K562 (cell line): ENCODE measurements at regions not wholly inside any gene's neighbourhood (a gene's known extent, or its start where the extent isn't known, plus 50 kb on each side); places are given as distances from the start of the nearest gene placed in this dataset.

Experiments used
- ATAC-seq: fragments of 200-7000 bp; cut with Tn5 transposase; 3 replicates; pipeline ENCODE4 v1.9.1; 2020; ENCODE audit warnings: moderate library complexity
- BruUV-seq: library from RNA; stranded (reverse); fragments of 400-500 nt; replicated peaks from 2 replicates; lab custom pipeline; 2021; lab: Mats Ljungman, UMichigan
- CTCF ChIA-PET: fragments of 300-600 bp; formaldehyde crosslinking; extraction: SDS; loops from one replicate; lab custom pipeline; 2021; ENCODE audit warnings: low intra/inter-chr PET ratio; lab: Yijun Ruan, JAX
- POLR2A ChIA-PET: fragments of 300-600, 350-650 bp; sonication (Branson Sonifier 250); formaldehyde crosslinking; extraction: SDS; loops from one replicate; lab custom pipeline; 2021; ENCODE audit warnings: antibody characterized with exemption, inconsistent platforms; lab: Yijun Ruan, JAX
- DNase-seq, 4 experiments: peaks; one replicate each; pipeline versions ENCODE4 v3.0.0 to v3.0.0-alpha.2; 2011 to 2018; ENCODE audit warnings: low spot score in 3 of 4, mixed read lengths in 3 of 4; ENCODE audit errors: extremely low read depth in 1 of 4
- FAIRE-seq: peaks from 2 replicates; lab custom pipeline; 2011; peaks lifted over from hg19 to GRCh38; lab: Jason Lieb, UNC
- H2AFZ ChIP-seq: 2 replicates; pipeline ENCODE4 v1.6.0; 2011; ENCODE audit warnings: low read depth, low read length, control low read depth, inconsistent platforms
- H3K27ac ChIP-seq: fragments of 200-600 bp; 3 replicates; pipeline ENCODE4 v1.8.0; 2011; ENCODE audit warnings: low read depth, mild to moderate bottlenecking, control low read depth, inconsistent platforms, low read length, moderate library complexity, mixed read lengths; ENCODE audit errors: extremely low read depth
- H3K27me3 ChIP-seq, 2 experiments: fragments of 300-600 bp in 1 of 2; 2 replicates in 1 of 2; 3 replicates in 1 of 2; pipeline versions ENCODE4 v1.6.0 to v1.8.0; 2011; ENCODE audit warnings: inconsistent platforms in 2 of 2, low read length in 2 of 2, mild to moderate bottlenecking in 1 of 2, mixed read lengths in 1 of 2, moderate library complexity in 1 of 2; ENCODE audit not compliant: control insufficient read depth in 2 of 2, insufficient read depth in 2 of 2
- H3K36me3 ChIP-seq: fragments of 300-600 bp; 3 replicates; pipeline ENCODE4 v1.8.0; 2011; ENCODE audit warnings: mild to moderate bottlenecking, low read length, inconsistent platforms; ENCODE audit not compliant: control insufficient read depth, insufficient read depth
- H3K4me1 ChIP-seq, 2 experiments: fragments of 200-600 bp in 1 of 2; replicated peaks in 1 of 2; 2 replicates in 1 of 2; 3 replicates in 1 of 2; pipeline versions ENCODE4 v1.5.1 to v1.8.0; 2011; ENCODE audit warnings: inconsistent platforms in 2 of 2, low read length in 2 of 2, mild to moderate bottlenecking in 1 of 2, mixed read lengths in 1 of 2, moderate library complexity in 1 of 2; ENCODE audit not compliant: control insufficient read depth in 2 of 2, insufficient read depth in 2 of 2
- H3K4me2 ChIP-seq: 2 replicates; pipeline ENCODE4 v1.6.1; 2011; ENCODE audit warnings: low read length, control low read depth, inconsistent platforms, mixed read lengths; ENCODE audit not compliant: insufficient read depth
- H3K4me3 ChIP-seq: fragments of 200-600 bp; sonication (generic), shearing (Covaris generic); 2 replicates; pipeline ENCODE4 v1.5.1; 2016; ENCODE audit warnings: control low read depth, inconsistent platforms
- H3K79me2 ChIP-seq: fragments of 200-600 bp; 3 replicates; pipeline ENCODE4 v1.8.0; 2011; ENCODE audit warnings: low read length, inconsistent platforms; ENCODE audit not compliant: control insufficient read depth, insufficient read depth
- H3K9ac ChIP-seq, 2 experiments: 2 replicates each; pipeline versions ENCODE4 v1.6.0 to v1.6.1; 2011; ENCODE audit warnings: low read depth in 2 of 2, low read length in 2 of 2, control low read depth in 1 of 2, inconsistent platforms in 1 of 2, mild to moderate bottlenecking in 1 of 2, mixed read lengths in 1 of 2; ENCODE audit not compliant: insufficient read depth in 1 of 2
- H3K9me1 ChIP-seq: one replicate; pipeline ENCODE4 v1.6.0; 2011; ENCODE audit warnings: inconsistent platforms, mild to moderate bottlenecking, low read length, moderate library complexity; ENCODE audit not compliant: control insufficient read depth, insufficient read depth
- H3K9me3 ChIP-seq: replicated peaks from 2 replicates; pipeline ENCODE4 v1.5.1; 2011; ENCODE audit warnings: low read depth, low read length, inconsistent platforms; ENCODE audit not compliant: control insufficient read depth, insufficient read depth
- H4K20me1 ChIP-seq: replicated peaks from 2 replicates; pipeline ENCODE4 v1.6.1; 2011; ENCODE audit warnings: low read length, inconsistent platforms, mixed read lengths; ENCODE audit not compliant: control insufficient read depth, insufficient read depth
- BMI1 ChIP-seq: fragments of 150-350 bp; IDR thresholded peaks from 2 replicates; pipeline ENCODE4 v1.6.1; 2014; ENCODE audit warnings: low read length
- CEBPG ChIP-seq, 3 experiments: fragments of 200-800 bp in 1 of 3; sonication (Bioruptor generic) in 1 of 3; sonication (generic) in 1 of 3; formaldehyde crosslinking in 1 of 3; IDR thresholded peaks in 2 of 3; conservative IDR thresholded peaks in 1 of 3; 2 replicates each; pipeline versions ENCODE4 v1.6.1 to v1.8.0; 2016 to 2022; ENCODE audit warnings: missing compliant biosample characterization in 2 of 3, missing genetic modification characterization in 2 of 3, mild to moderate bottlenecking in 1 of 3, missing genetic modification reagents in 1 of 3
- CREB1 ChIP-seq, 2 experiments: sonication (generic) in 1 of 2; formaldehyde crosslinking in 1 of 2; IDR thresholded peaks; 2 replicates each; pipeline versions ENCODE4 v1.6.1 to v1.8.0; 2012 to 2022; ENCODE audit warnings: inconsistent platforms in 1 of 2, mild to moderate bottlenecking in 1 of 2, missing genetic modification reagents in 1 of 2, moderate library complexity in 1 of 2
- CREBBP ChIP-seq: IDR thresholded peaks from one replicate; pipeline ENCODE4 v1.6.1; 2012; ENCODE audit warnings: low read depth, mild to moderate bottlenecking, control low read depth, inconsistent platforms, low read length
- CREM ChIP-seq: IDR thresholded peaks from 2 replicates; pipeline ENCODE4 v1.6.1; 2014; ENCODE audit warnings: antibody characterized with exemption, low read depth
- E2F3 ChIP-seq: fragments of 250-450 bp; sonication (Bioruptor Pico); IDR thresholded peaks from 2 replicates; pipeline ENCODE4 v1.4.0; 2020; ENCODE audit warnings: mild to moderate bottlenecking
- EZH2 ChIP-seq: IDR thresholded peaks from 2 replicates; pipeline ENCODE4 v1.6.1; 2012; ENCODE audit warnings: low read depth, mild to moderate bottlenecking, inconsistent platforms, low read length, borderline replicate concordance
- MCM7 ChIP-seq, 2 experiments: fragments of 450-650 bp; IDR thresholded peaks; 2 replicates each; pipeline ENCODE4 v1.6.1; 2016 to 2018
- RCOR1 ChIP-seq, 2 experiments: IDR thresholded peaks; 2 replicates each; pipeline ENCODE4 v1.6.1; 2012; ENCODE audit warnings: low read depth in 2 of 2, low read length in 2 of 2, borderline replicate concordance in 1 of 2, improper control_type of control experiment in 1 of 2
- ZNF347 ChIP-seq: fragments of 450-650 bp; formaldehyde crosslinking; IDR thresholded peaks from 2 replicates; pipeline ENCODE4 v1.4.0; 2020; ENCODE audit warnings: low read depth, mild to moderate bottlenecking, moderate library complexity
- WGBS: fragments of 100-300 bp; shearing (Covaris generic); methylation state at CpG from one replicate; pipeline ENCODE4 v1.1.6; 2016; ENCODE audit warnings: low coverage, mixed read lengths; ENCODE audit not compliant: insufficient coverage; ENCODE audit errors: missing lambda C conversion rate; 5-methylcytosine and 5-hydroxymethylcytosine counted together
- in situ Hi-C: fragments of 300-500 bp; cut with MboI; formaldehyde crosslinking; loops from 4 replicates; pipeline ENCODE4 v1.15.0; 2018; ENCODE audit warnings: inconsistent platforms, mixed read lengths
- intact Hi-C: fragments of 100-400 bp; cut with micrococcal nuclease; formaldehyde crosslinking; loops from 2 replicates; pipeline ENCODE4 v1.14.2; 2022
- TF ChIP-seq, protein P1 (sequence below): fragments of 250-450 bp; sonication (Bioruptor Pico); IDR thresholded peaks from 2 replicates; pipeline ENCODE4 v1.5.0; 2021
- TF ChIP-seq, protein P2 (sequence below): fragments of 250-450 bp; sonication (Bioruptor Pico); IDR thresholded peaks from 2 replicates; pipeline ENCODE4 v1.4.0; 2020; ENCODE audit warnings: borderline replicate concordance

DNA sequence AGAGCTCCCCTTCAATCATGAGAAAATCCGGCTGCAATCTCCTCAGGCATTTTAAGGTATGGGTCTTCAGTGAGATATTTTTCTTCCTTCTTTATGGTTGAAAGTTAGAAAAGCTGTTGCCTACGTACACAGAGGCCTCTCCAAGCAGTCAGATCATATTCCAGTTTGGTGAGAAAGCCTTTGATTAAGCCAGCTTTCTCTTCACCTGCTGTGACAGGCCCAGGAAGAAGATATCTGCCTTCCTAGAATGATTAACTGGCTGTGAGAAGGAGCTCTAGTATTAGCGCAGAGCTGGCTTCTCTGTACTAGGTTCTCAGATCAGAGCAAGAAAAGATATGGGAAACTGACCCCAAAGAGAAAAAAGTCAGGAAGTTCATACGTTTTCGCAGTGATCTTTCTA lies 585.0 kb upstream of the CHAC2 start:
- TF ChIP-seq ZNF347 (CRISPR knock-in tag) (no peak), CREB1 (IDR thresholded peaks at IDR 0.05) (no peak), CREB1 (CRISPR knock-in tag; IDR thresholded peaks at IDR 0.05) (no peak), CREBBP (no peak), EZH2 (no peak), E2F3 (CRISPR knock-in tag) (no peak), MCM7 (IDR thresholded peaks at IDR 0.05) (no peak), BMI1 (no peak), CREM (no peak), CEBPG (CRISPR knock-in tag; IDR thresholded peaks at IDR 0.05) (no peak), CEBPG (tag; conservative IDR thresholded peaks at IDR 0.05 in 1 of 2, IDR thresholded peaks at IDR 0.05 in 1 of 2) (no peak), RCOR1 (IDR thresholded peaks at IDR 0.05; ENCODE audit: borderline replicate concordance in 1 of 2, low read depth in 2 of 2, low read length in 2 of 2) (no peak)
- TF ChIP-seq, protein P1, sequence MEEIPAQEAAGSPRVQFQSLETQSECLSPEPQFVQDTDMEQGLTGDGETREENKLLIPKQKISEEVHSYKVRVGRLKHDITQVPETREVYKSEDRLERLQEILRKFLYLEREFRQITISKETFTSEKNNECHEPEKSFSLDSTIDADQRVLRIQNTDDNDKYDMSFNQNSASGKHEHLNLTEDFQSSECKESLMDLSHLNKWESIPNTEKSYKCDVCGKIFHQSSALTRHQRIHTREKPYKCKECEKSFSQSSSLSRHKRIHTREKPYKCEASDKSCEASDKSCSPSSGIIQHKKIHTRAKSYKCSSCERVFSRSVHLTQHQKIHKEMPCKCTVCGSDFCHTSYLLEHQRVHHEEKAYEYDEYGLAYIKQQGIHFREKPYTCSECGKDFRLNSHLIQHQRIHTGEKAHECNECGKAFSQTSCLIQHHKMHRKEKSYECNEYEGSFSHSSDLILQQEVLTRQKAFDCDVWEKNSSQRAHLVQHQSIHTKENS (CRISPR knock-in tag): no peak
- TF ChIP-seq, protein P2, sequence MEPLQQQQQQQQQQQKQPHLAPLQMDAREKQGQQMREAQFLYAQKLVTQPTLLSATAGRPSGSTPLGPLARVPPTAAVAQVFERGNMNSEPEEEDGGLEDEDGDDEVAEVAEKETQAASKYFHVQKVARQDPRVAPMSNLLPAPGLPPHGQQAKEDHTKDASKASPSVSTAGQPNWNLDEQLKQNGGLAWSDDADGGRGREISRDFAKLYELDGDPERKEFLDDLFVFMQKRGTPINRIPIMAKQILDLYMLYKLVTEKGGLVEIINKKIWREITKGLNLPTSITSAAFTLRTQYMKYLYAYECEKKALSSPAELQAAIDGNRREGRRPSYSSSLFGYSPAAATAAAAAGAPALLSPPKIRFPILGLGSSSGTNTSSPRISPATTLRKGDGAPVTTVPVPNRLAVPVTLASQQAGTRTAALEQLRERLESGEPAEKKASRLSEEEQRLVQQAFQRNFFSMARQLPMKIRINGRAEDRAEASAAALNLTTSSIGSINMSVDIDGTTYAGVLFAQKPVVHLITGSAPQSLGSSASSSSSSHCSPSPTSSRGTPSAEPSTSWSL: no peak
- DNase-seq: no peak

More for the DNA sequence above, 585.0 kb upstream of the CHAC2 start:
- ATAC-seq: no peak
- no peaks in the 10 kb centered on the region for H4K20me1 ChIP-seq
- no peak overlapping the region for H3K4me2 ChIP-seq
- POLR2A ChIA-PET: no interaction called here
- intact Hi-C loops (no loop called here), in situ Hi-C loops (no loop called here)
- WGBS: 0% methylated on average over 4 of the region's 5 CpGs
- no peak overlapping the region for H3K9ac ChIP-seq
- H2AFZ ChIP-seq: no peak overlapping the region
- no peaks in the 10 kb centered on the region for H3K27me3 ChIP-seq
- H3K27ac ChIP-seq: no peak overlapping the region
- FAIRE-seq: no peak
- H3K9me1 ChIP-seq: no peaks in the 10 kb centered on the region
- H3K36me3 ChIP-seq: no peaks in the 10 kb centered on the region
- H3K79me2 ChIP-seq: no peaks in the 10 kb centered on the region
- H3K4me3 ChIP-seq: no peak overlapping the region
- CTCF ChIA-PET: no interaction called here
- BruUV-seq: no TSS peak
- H3K9me3 ChIP-seq: no peaks in the 10 kb centered on the region
- no peaks in the 10 kb centered on the region for H3K4me1 ChIP-seq
